OCI-LY7 (cell line): ENCODE measurements at regions not wholly inside any gene's neighbourhood (a gene's known extent, or its start where the extent isn't known, plus 50 kb on each side); places are given as distances from the start of the nearest gene placed in this dataset.
"Not testable (repeated sequence)": the region's sequence is repeated elsewhere in the genome, so short reads cannot be mapped to it uniquely, and the experiment has no call there.

Source experiments
- BruUV-seq: library from RNA; stranded (reverse); fragments of 400-500 nt; replicated peaks from 2 replicates; lab custom pipeline; 2021; lab: Mats Ljungman, UMichigan
- CTCF ChIA-PET: fragments of 300-600 bp; sonication (Branson Sonifier 250); formaldehyde crosslinking; loops from one replicate; lab custom pipeline; 2022; ENCODE audit warnings: antibody characterized with exemption; ENCODE audit not compliant: unreplicated experiment; lab: Charles Lee
- POLR2A ChIA-PET: fragments of 300-600 bp; sonication (Branson Sonifier 250); formaldehyde crosslinking; loops from one replicate; lab custom pipeline; 2022; ENCODE audit warnings: antibody characterized with exemption; lab: Charles Lee
- DNase-seq: peaks from one replicate; pipeline ENCODE4 v3.0.0-alpha.2; 2015; ENCODE audit warnings: low spot score
- H2AFZ ChIP-seq: fragments of 200-600 bp; sonication (generic), shearing (Covaris generic); 2 replicates; pipeline ENCODE4 v1.6.1; 2014; ENCODE audit warnings: mild to moderate bottlenecking, antibody characterized with exemption, low read length, moderate library complexity
- H3K27ac ChIP-seq: fragments of 200-600 bp; sonication (generic); 2 replicates; pipeline ENCODE4 v1.5.1; 2014; ENCODE audit warnings: mixed run types, low read depth, mild to moderate bottlenecking, moderate library complexity, low read length, inconsistent platforms; ENCODE audit not compliant: poor library complexity, severe bottlenecking
- H3K36me3 ChIP-seq: fragments of 200-600 bp; sonication (generic); 2 replicates; pipeline ENCODE4 v1.6.1; 2014; ENCODE audit warnings: mild to moderate bottlenecking, antibody characterized with exemption, low read length, moderate library complexity, mixed read lengths; ENCODE audit not compliant: insufficient read depth
- H3K4me1 ChIP-seq: fragments of 200-600 bp; sonication (generic); 2 replicates; pipeline ENCODE4 v1.5.1; 2014; ENCODE audit warnings: mild to moderate bottlenecking, low read length; ENCODE audit not compliant: insufficient read depth, poor library complexity, severe bottlenecking
- H3K4me2 ChIP-seq: fragments of 200-600 bp; sonication (generic); 2 replicates; pipeline ENCODE4 v1.6.1; 2014; ENCODE audit warnings: mild to moderate bottlenecking, low read length
- H3K4me3 ChIP-seq: fragments of 200-600 bp; sonication (generic); 2 replicates; pipeline ENCODE4 v1.5.1; 2014; ENCODE audit warnings: mild to moderate bottlenecking, low read depth, low read length; ENCODE audit not compliant: poor library complexity, severe bottlenecking
- H3K79me2 ChIP-seq: fragments of 200-600 bp; sonication (generic); 2 replicates; pipeline ENCODE4 v1.6.1; 2016; ENCODE audit warnings: low read depth, mild to moderate bottlenecking, low read length, moderate library complexity, mixed read lengths; ENCODE audit not compliant: insufficient read depth
- H3K9me2 ChIP-seq: fragments of 200-600 bp; sonication (generic); 2 replicates; pipeline ENCODE4 v1.6.1; 2016; ENCODE audit warnings: mild to moderate bottlenecking, low read length, mixed read lengths; ENCODE audit not compliant: insufficient read depth
- H3K9me3 ChIP-seq: fragments of 200-600 bp; sonication (generic); 2 replicates; pipeline ENCODE4 v1.6.1; 2014; ENCODE audit warnings: mild to moderate bottlenecking, mixed run types, low read length, mixed read lengths
- H4K20me1 ChIP-seq: fragments of 200-600 bp; sonication (generic); 2 replicates; pipeline ENCODE4 v1.6.1; 2014; ENCODE audit warnings: mild to moderate bottlenecking, antibody characterized with exemption, low read length, moderate library complexity, mixed read lengths; ENCODE audit not compliant: insufficient read depth
- EZH2phosphoT487 ChIP-seq: fragments of 200-600 bp; sonication (generic); IDR thresholded peaks from 2 replicates; pipeline ENCODE4 v1.6.1; 2018; ENCODE audit warnings: low read depth, borderline replicate concordance, mild to moderate bottlenecking, mixed run types, antibody characterized with exemption, low read length, moderate library complexity, mixed read lengths
- intact Hi-C: fragments of 100-400 bp; cut with micrococcal nuclease; formaldehyde crosslinking; loops from one replicate; pipeline ENCODE4 v1.10.0; 2022; ENCODE audit not compliant: unreplicated experiment
- TF ChIP-seq, protein P1 (sequence below): fragments of 200-600 bp; sonication (generic); conservative IDR thresholded peaks from 2 replicates; pipeline ENCODE4 v1.5.1; 2014; ENCODE audit warnings: mild to moderate bottlenecking, antibody characterized with exemption, low read length, moderate library complexity, mixed read lengths

GRCh38 chr2:65901756-65902155 is 469.4 kb upstream of the SPRED2 start:
- Histone ChIP-seq H3K4me1 (no peaks in the 10 kb centered on the region), H3K9me2 (no peaks in the 10 kb centered on the region), H3K9me3 (no peaks in the 10 kb centered on the region), H3K4me3 (no peak overlapping the region), H4K20me1 (no peaks in the 10 kb centered on the region), H3K36me3 (no peaks in the 10 kb centered on the region), H3K79me2 (no peaks in the 10 kb centered on the region), H3K27ac (no peak overlapping the region), H3K4me2 (no peak overlapping the region), H2AFZ (no peak overlapping the region)
- TF ChIP-seq, protein P1, sequence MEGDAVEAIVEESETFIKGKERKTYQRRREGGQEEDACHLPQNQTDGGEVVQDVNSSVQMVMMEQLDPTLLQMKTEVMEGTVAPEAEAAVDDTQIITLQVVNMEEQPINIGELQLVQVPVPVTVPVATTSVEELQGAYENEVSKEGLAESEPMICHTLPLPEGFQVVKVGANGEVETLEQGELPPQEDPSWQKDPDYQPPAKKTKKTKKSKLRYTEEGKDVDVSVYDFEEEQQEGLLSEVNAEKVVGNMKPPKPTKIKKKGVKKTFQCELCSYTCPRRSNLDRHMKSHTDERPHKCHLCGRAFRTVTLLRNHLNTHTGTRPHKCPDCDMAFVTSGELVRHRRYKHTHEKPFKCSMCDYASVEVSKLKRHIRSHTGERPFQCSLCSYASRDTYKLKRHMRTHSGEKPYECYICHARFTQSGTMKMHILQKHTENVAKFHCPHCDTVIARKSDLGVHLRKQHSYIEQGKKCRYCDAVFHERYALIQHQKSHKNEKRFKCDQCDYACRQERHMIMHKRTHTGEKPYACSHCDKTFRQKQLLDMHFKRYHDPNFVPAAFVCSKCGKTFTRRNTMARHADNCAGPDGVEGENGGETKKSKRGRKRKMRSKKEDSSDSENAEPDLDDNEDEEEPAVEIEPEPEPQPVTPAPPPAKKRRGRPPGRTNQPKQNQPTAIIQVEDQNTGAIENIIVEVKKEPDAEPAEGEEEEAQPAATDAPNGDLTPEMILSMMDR = no peak
- TF ChIP-seq EZH2phosphoT487 = no peak
- DNase-seq = no peak
- BruUV-seq = no TSS peak
- intact Hi-C loops = no loop called here
- ChIA-PET POLR2A (no interaction called here), CTCF (no interaction called here)

GRCh38 chr2:65896446-65896845 is 464.0 kb upstream of the SPRED2 start:
- no peaks in the 10 kb centered on the region for H3K4me1 ChIP-seq
- no peaks in the 10 kb centered on the region for H4K20me1 ChIP-seq
- TF ChIP-seq EZH2phosphoT487 = no peak
- TF ChIP-seq, protein P1 = no peak
- no peaks in the 10 kb centered on the region for H3K36me3 ChIP-seq
- no peaks in the 10 kb centered on the region for H3K9me2 ChIP-seq
- no peak overlapping the region for H3K4me3 ChIP-seq
- no peak overlapping the region for H3K27ac ChIP-seq
- POLR2A ChIA-PET = no interaction called here
- intact Hi-C loops = no loop called here
- no peaks in the 10 kb centered on the region for H3K9me3 ChIP-seq
- no peaks in the 10 kb centered on the region for H3K79me2 ChIP-seq
- DNase-seq = no peak
- BruUV-seq = no TSS peak
- H2AFZ ChIP-seq = no peak overlapping the region
- no peak overlapping the region for H3K4me2 ChIP-seq
- CTCF ChIA-PET = no interaction called here

DNA sequence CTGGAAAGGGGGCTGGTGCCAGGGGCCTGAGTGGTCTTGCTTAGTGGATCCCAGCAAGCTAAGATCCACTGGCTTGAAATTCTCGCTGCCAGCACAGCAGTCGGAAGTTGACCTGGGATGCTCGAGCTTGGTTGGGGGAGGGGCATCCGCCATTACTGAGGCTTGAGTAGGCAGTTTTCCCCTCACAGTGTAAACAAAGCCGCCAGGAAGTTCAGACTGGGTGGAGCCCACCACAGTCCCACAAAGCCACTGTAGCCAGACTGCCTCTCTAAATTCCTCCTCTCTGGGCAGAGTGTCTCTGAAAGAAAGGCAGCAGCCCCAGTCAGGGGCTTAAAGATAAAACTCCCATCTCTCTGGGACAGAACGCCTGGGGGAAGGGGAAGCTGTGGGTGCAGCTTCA is 457.7 kb upstream of the SPRED2 start:
- H3K4me1 ChIP-seq, H4K20me1 ChIP-seq, DNase-seq, intact Hi-C loops, H3K27ac ChIP-seq, H3K36me3 ChIP-seq, H3K9me3 ChIP-seq, H3K79me2 ChIP-seq, H3K4me3 ChIP-seq, H3K9me2 ChIP-seq, H2AFZ ChIP-seq, CTCF ChIA-PET, BruUV-seq, H3K4me2 ChIP-seq, POLR2A ChIA-PET: not testable (repeated sequence)
